Hepatocyte (in vitro differentiated cells): ENCODE measurements at regions not wholly inside any gene's neighbourhood (a gene's known extent, or its start where the extent isn't known, plus 50 kb on each side); places are given as distances from the start of the nearest gene placed in this dataset.

ENCODE experiments used
- DNase-seq: peaks from one replicate; pipeline ENCODE4 v3.0.0-alpha.2; 2016; ENCODE audit warnings: low spot score
- H2AFZ ChIP-seq: fragments of 200-600 bp; sonication (generic); 2 replicates; pipeline ENCODE4 v1.6.0; 2016; ENCODE audit warnings: antibody characterized with exemption, mild to moderate bottlenecking
- H3K27ac ChIP-seq: fragments of 200-600 bp; sonication (generic); 2 replicates; pipeline ENCODE4 v1.5.1; 2016; ENCODE audit warnings: mild to moderate bottlenecking
- H3K27me3 ChIP-seq: fragments of 200-600 bp; sonication (generic); 2 replicates; pipeline ENCODE4 v1.6.1; 2016
- H3K36me3 ChIP-seq: fragments of 200-600 bp; sonication (generic); replicated peaks from 2 replicates; pipeline ENCODE4 v1.5.1; 2016; ENCODE audit warnings: low read depth; ENCODE audit not compliant: insufficient read depth
- H3K4me1 ChIP-seq: fragments of 200-600 bp; sonication (generic); 2 replicates; pipeline ENCODE4 v1.5.1; 2016; ENCODE audit warnings: mild to moderate bottlenecking, moderate library complexity; ENCODE audit not compliant: insufficient read depth
- H3K4me2 ChIP-seq: fragments of 200-600 bp; sonication (generic); 2 replicates; pipeline ENCODE4 v1.6.0; 2016
- H3K4me3 ChIP-seq: fragments of 200-600 bp; sonication (generic); 2 replicates; pipeline ENCODE4 v1.5.1; 2016; ENCODE audit warnings: mild to moderate bottlenecking
- H3K79me2 ChIP-seq: fragments of 200-600 bp; sonication (generic); 2 replicates; pipeline ENCODE4 v1.6.0; 2017; ENCODE audit warnings: mild to moderate bottlenecking
- H3K9me2 ChIP-seq: fragments of 200-600 bp; sonication (generic); replicated peaks from 2 replicates; pipeline ENCODE4 v1.6.0; 2017; ENCODE audit warnings: mild to moderate bottlenecking; ENCODE audit not compliant: insufficient read depth
- H3K9me3 ChIP-seq: fragments of 200-600 bp; sonication (generic); 2 replicates; pipeline ENCODE4 v1.5.1; 2016; ENCODE audit warnings: low read depth, mild to moderate bottlenecking
- H4K20me1 ChIP-seq: fragments of 200-600 bp; sonication (generic); 2 replicates; pipeline ENCODE4 v1.6.0; 2016; ENCODE audit warnings: mild to moderate bottlenecking; ENCODE audit not compliant: insufficient read depth, poor library complexity, severe bottlenecking
- CTCF ChIP-seq: fragments of 200-600 bp; sonication (generic); IDR thresholded peaks from 2 replicates; pipeline ENCODE4 v1.5.1; 2016; ENCODE audit warnings: antibody characterized with exemption, mild to moderate bottlenecking; ENCODE audit not compliant: poor library complexity
- EZH2 ChIP-seq: fragments of 200-600 bp; sonication (generic); IDR thresholded peaks from 2 replicates; pipeline ENCODE4 v1.6.1; 2016; ENCODE audit warnings: antibody characterized with exemption, mild to moderate bottlenecking, borderline replicate concordance
- EZH2phosphoT487 ChIP-seq: fragments of 200-600 bp; sonication (generic); IDR thresholded peaks from one replicate; pipeline ENCODE4 v1.6.1; 2018; ENCODE audit warnings: antibody characterized with exemption, mild to moderate bottlenecking, low read depth, moderate library complexity; ENCODE audit not compliant: unreplicated experiment, severe bottlenecking
- WGBS: methylation state at CpG from one replicate; pipeline ENCODE4 v1.1.6; 2016; ENCODE audit warnings: low lambda C conversion rate; ENCODE audit errors: missing lambda C conversion rate; 5-methylcytosine and 5-hydroxymethylcytosine counted together

- H3K79me2 ChIP-seq, result no peaks in the 10 kb centered on the region
- no peak for TF ChIP-seq EZH2phosphoT487
- no peak for TF ChIP-seq EZH2
- no peak for TF ChIP-seq CTCF
- no peak for DNase-seq
- 95% methylated on average over 3 of the region's 3 CpGs for WGBS
- H2AFZ ChIP-seq, result no peak overlapping the region
- H4K20me1 ChIP-seq, result no peaks in the 10 kb centered on the region
- H3K4me3 ChIP-seq, result no peak overlapping the region
- no peak overlapping the region for H3K4me2 ChIP-seq
- H3K9me3 ChIP-seq, result no peaks in the 10 kb centered on the region
- H3K9me2 ChIP-seq, result no peaks in the 10 kb centered on the region
- no peak overlapping the region for H3K27ac ChIP-seq
- no peaks in the 10 kb centered on the region for H3K36me3 ChIP-seq
- no peaks in the 10 kb centered on the region for H3K4me1 ChIP-seq
- no peaks in the 10 kb centered on the region for H3K27me3 ChIP-seq
Measured at GRCh38 chr18:44259610-44260009, 421.1 kb upstream of the SETBP1 start.

- no peak for TF ChIP-seq EZH2phosphoT487
- TF ChIP-seq EZH2, result no peak
- TF ChIP-seq CTCF, result no peak
- DNase-seq, result no peak
- Histone ChIP-seq H3K79me2 (no peaks in the 10 kb centered on the region), H3K27ac (no peak overlapping the region), H3K4me2 (no peak overlapping the region), H3K4me1 (no peaks in the 10 kb centered on the region), H3K9me3 (no peaks in the 10 kb centered on the region), H3K9me2 (no peaks in the 10 kb centered on the region), H4K20me1 (no peaks in the 10 kb centered on the region), H2AFZ (no peak overlapping the region), H3K36me3 (no peaks in the 10 kb centered on the region), H3K27me3 (no peaks in the 10 kb centered on the region), H3K4me3 (no peak overlapping the region)
- 89% methylated on average over 3 of the region's 3 CpGs for WGBS
Measured at GRCh38 chr18:44265437-44265836, 415.3 kb upstream of the SETBP1 start.

- H2AFZ ChIP-seq, result no peak overlapping the region
- no peak overlapping the region for H3K27ac ChIP-seq
- H3K9me3 ChIP-seq, result no peaks in the 10 kb centered on the region
- no peaks in the 10 kb centered on the region for H3K27me3 ChIP-seq
- H3K4me3 ChIP-seq, result no peak overlapping the region
- TF ChIP-seq CTCF, result no peak
- TF ChIP-seq EZH2, result no peak
- TF ChIP-seq EZH2phosphoT487, result no peak
- no peaks in the 10 kb centered on the region for H3K9me2 ChIP-seq
- H3K79me2 ChIP-seq, result no peaks in the 10 kb centered on the region
- WGBS, result 89% methylated on average over 1 of the region's 1 CpG
- no peaks in the 10 kb centered on the region for H3K36me3 ChIP-seq
- H3K4me2 ChIP-seq, result no peak overlapping the region
- no peak for DNase-seq
- H3K4me1 ChIP-seq, result no peaks in the 10 kb centered on the region
- H4K20me1 ChIP-seq, result no peaks in the 10 kb centered on the region
Measured at GRCh38 chr18:44273298-44273697, 407.4 kb upstream of the SETBP1 start.

- no peak for TF ChIP-seq CTCF
- no peak for TF ChIP-seq EZH2phosphoT487
- no peak for TF ChIP-seq EZH2
- no peaks in the 10 kb centered on the region for H3K9me2 ChIP-seq
- no peaks in the 10 kb centered on the region for H3K27me3 ChIP-seq
- no peaks in the 10 kb centered on the region for H3K79me2 ChIP-seq
- H3K36me3 ChIP-seq, result no peaks in the 10 kb centered on the region
- H3K9me3 ChIP-seq, result no peaks in the 10 kb centered on the region
- H3K4me2 ChIP-seq, result no peak overlapping the region
- no peak for DNase-seq
- 89% methylated on average over 2 of the region's 2 CpGs for WGBS
- H3K4me3 ChIP-seq, result no peak overlapping the region
- H4K20me1 ChIP-seq, result no peaks in the 10 kb centered on the region
- H3K27ac ChIP-seq, result no peak overlapping the region
- no peaks in the 10 kb centered on the region for H3K4me1 ChIP-seq
- no peak overlapping the region for H2AFZ ChIP-seq
Measured at GRCh38 chr18:44280479-44280878, 400.2 kb upstream of the SETBP1 start.
